ENCODE measurements at regions not wholly inside any gene's neighbourhood (a gene's known extent, or its start where the extent isn't known, plus 50 kb on each side); places are given as distances from the start of the nearest gene placed in this dataset.

GRCh38 chr6:14281811-14282660, 164.5 kb downstream of the CD83 start:
- TF ChIP-seq REST (tag by site-specific recombination; IDR thresholded peaks at IDR 0.05) (no peak), ZNF274 (IDR thresholded peaks at IDR 0.05; ENCODE audit: low read length) (no peak), ZNF274 (tag by site-specific recombination; IDR thresholded peaks at IDR 0.05; ENCODE audit: borderline replicate concordance) (no peak), ZFP37 (tag by site-specific recombination; IDR thresholded peaks at IDR 0.05) (no peak)
